Right forelimb (tissue), 1 donor: ENCODE measurements at regions not wholly inside any gene's neighbourhood (a gene's known extent, or its start where the extent isn't known, plus 50 kb on each side); places are given as distances from the start of the nearest gene placed in this dataset.

ENCODE experiments used
- DNase-seq: peaks from one replicate; pipeline ENCODE4 v3.0.0-alpha.2; 2018

GRCh38 chr10:88136712-88137111 is 273.3 kb downstream of the PTEN start:
- no peak for DNase-seq

GRCh38 chr10:88138319-88138848 is 275.0 kb downstream of the PTEN start:
- no peak for DNase-seq

GRCh38 chr10:88147000-88147798 is 283.8 kb downstream of the PTEN start:
- no peak for DNase-seq

- no peak for DNase-seq
Measured at GRCh38 chr10:88149906-88150305, 286.5 kb downstream of the PTEN start.

GRCh38 chr10:88150339-88150738 is 286.9 kb downstream of the PTEN start:
- no peak for DNase-seq

- no peak for DNase-seq
Measured at GRCh38 chr10:88152728-88153133, 289.3 kb downstream of the PTEN start.

- DNase-seq, result no peak
Measured at GRCh38 chr10:88154596-88155250, 291.3 kb downstream of the PTEN start.

- no peak for DNase-seq
Measured at GRCh38 chr10:88156341-88156740, 292.9 kb downstream of the PTEN start.

- no peak for DNase-seq
Measured at GRCh38 chr10:88157981-88158465, 294.6 kb downstream of the PTEN start.

GRCh38 chr10:88158526-88159122 is 295.2 kb downstream of the PTEN start:
- DNase-seq, result no peak

- DNase-seq, result no peak
Measured at GRCh38 chr10:88159127-88159829, 295.9 kb downstream of the PTEN start.

- DNase-seq, result no peak
Measured at GRCh38 chr10:88161070-88161469, 297.6 kb downstream of the PTEN start.

GRCh38 chr10:88161756-88162155 is 298.3 kb downstream of the PTEN start:
- no peak for DNase-seq

GRCh38 chr10:88162852-88163251 is 299.4 kb downstream of the PTEN start:
- DNase-seq, result no peak

GRCh38 chr10:88163572-88163971 is 300.1 kb downstream of the PTEN start:
- no peak for DNase-seq

GRCh38 chr10:88164471-88164870 is 301.0 kb downstream of the PTEN start:
- no peak for DNase-seq

GRCh38 chr10:88165849-88166271 is 302.4 kb downstream of the PTEN start:
- DNase-seq, result no peak

GRCh38 chr10:88168171-88169036 is 305.0 kb downstream of the PTEN start:
- DNase-seq, result no peak

GRCh38 chr10:88169037-88169319 is 305.6 kb downstream of the PTEN start:
- no peak for DNase-seq

- DNase-seq, result no peak
Measured at GRCh38 chr10:88170628-88171027, 307.2 kb downstream of the PTEN start.

- DNase-seq, result no peak
Measured at GRCh38 chr10:88172159-88172558, 308.7 kb downstream of the PTEN start.

GRCh38 chr10:88174391-88174790 is 311.0 kb downstream of the PTEN start:
- no peak for DNase-seq
